ENCODE measurements at regions not wholly inside any gene's neighbourhood (a gene's known extent, or its start where the extent isn't known, plus 50 kb on each side); places are given as distances from the start of the nearest gene placed in this dataset.

DNA sequence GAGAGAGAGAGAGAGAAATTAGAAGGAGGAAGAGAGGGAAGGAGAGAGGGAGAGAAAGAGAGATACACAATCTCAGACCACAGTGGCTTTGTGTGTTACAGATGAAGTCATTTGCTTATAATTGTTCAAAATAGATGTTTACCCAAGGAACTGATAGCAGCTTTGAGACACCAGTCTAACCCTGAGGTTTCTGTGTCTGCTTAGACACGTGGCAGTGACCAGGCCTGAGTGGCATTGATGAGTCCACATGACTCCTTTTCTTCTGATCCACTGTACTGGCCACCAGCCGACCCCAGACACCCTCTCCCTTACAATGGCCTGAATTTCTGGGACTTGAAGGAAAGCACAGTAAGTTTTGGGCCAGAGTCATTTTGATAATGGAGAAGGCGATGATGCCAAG, 104.9 kb downstream of the DUSP10 start:
- Mint-ChIP-seq H3K9me3 (no peaks in the 10 kb centered on the region), H3K4me1 (peaks cover 13% of the 10 kb centered on the region), H3K36me3 (ENCODE audit: low read depth) (no peaks in the 10 kb centered on the region), H3K4me3 (no peak overlapping the region), H3K27ac (no peak overlapping the region), H3K27me3 (ENCODE audit: low read depth) (no peaks in the 10 kb centered on the region)
- TF ChIP-seq, protein P1, sequence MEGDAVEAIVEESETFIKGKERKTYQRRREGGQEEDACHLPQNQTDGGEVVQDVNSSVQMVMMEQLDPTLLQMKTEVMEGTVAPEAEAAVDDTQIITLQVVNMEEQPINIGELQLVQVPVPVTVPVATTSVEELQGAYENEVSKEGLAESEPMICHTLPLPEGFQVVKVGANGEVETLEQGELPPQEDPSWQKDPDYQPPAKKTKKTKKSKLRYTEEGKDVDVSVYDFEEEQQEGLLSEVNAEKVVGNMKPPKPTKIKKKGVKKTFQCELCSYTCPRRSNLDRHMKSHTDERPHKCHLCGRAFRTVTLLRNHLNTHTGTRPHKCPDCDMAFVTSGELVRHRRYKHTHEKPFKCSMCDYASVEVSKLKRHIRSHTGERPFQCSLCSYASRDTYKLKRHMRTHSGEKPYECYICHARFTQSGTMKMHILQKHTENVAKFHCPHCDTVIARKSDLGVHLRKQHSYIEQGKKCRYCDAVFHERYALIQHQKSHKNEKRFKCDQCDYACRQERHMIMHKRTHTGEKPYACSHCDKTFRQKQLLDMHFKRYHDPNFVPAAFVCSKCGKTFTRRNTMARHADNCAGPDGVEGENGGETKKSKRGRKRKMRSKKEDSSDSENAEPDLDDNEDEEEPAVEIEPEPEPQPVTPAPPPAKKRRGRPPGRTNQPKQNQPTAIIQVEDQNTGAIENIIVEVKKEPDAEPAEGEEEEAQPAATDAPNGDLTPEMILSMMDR (IDR thresholded peaks at IDR 0.05; ENCODE audit: unreplicated experiment in 3 of 3), result no peak

DNA sequence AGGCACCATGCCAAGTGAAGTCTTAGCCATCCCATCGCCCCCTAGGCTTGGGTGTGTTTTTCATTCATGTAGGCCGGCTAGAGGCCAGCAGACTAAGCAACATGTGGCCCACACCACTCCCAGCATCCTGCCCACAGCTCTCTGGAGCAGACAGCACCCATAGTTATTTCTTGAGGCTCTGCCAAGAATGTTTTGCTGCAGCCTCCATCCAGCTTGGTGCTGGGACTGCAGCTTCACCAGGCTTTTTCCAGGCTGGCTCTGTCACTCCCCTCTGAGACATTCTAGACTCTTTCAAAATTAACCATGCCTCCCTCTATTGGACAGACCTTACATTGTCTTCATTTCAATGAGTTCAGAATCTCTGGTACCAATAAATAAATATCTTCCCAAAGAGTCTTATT, 104.2 kb downstream of the DUSP10 start:
- Mint-ChIP-seq H3K4me3 (no peak overlapping the region), H3K27me3 (ENCODE audit: low read depth) (no peaks in the 10 kb centered on the region), H3K27ac (no peak overlapping the region), H3K36me3 (ENCODE audit: low read depth) (no peaks in the 10 kb centered on the region), H3K4me1 (peaks cover 13% of the 10 kb centered on the region), H3K9me3 (no peaks in the 10 kb centered on the region)
- TF ChIP-seq, protein P1 (IDR thresholded peaks at IDR 0.05; ENCODE audit: unreplicated experiment in 3 of 3), result no peak

DNA sequence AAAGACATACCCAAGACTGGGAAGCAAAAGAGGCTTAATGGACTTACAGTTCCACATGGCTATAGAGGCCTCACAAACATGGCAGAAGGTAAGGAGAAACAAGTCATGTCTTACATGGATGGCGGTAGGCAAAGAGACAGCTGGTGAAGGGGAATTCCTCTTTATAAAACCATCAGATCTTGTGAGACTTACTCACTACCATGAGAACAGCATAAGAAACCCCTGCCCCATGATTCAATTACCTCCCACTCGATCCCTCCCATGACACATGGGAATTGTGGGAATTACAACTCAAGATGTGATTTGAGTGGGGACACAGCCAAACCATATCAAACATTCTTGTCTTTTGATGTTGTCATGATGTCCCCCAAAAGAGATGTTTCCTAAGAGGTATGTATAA, 103.3 kb downstream of the DUSP10 start:
- H3K27ac Mint-ChIP-seq, result no peak overlapping the region
- no peaks in the 10 kb centered on the region for H3K36me3 Mint-ChIP-seq (ENCODE audit: low read depth)
- H3K27me3 Mint-ChIP-seq (ENCODE audit: low read depth), result no peaks in the 10 kb centered on the region
- no peak overlapping the region for H3K4me3 Mint-ChIP-seq
- H3K9me3 Mint-ChIP-seq, result no peaks in the 10 kb centered on the region
- peaks cover 13% of the 10 kb centered on the region for H3K4me1 Mint-ChIP-seq
- TF ChIP-seq, protein P1 (IDR thresholded peaks at IDR 0.05; ENCODE audit: unreplicated experiment in 3 of 3), result no peak

DNA sequence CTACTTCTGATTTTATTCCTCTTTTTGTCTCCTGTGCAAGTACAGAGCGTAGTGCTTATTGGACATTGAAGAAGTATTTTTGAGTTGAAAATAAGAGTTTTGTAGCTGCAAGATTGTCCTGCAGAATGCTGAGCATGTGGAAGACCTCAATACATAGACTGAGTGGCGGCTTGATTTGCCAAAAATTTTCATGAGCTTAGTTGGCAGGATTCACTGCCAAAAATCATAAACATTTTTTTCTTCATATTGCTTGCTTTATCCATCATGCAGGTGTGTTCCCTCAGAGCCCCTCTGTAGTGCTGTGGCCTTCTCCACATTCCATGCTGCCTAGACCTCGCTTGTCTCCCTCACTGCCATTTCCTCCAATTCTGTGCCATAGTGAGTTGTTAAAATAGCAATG, 100.1 kb downstream of the DUSP10 start:
- H3K36me3 Mint-ChIP-seq (ENCODE audit: low read depth), result no peaks in the 10 kb centered on the region
- TF ChIP-seq, protein P1 (IDR thresholded peaks at IDR 0.05; ENCODE audit: unreplicated experiment in 3 of 3), result no peak
- H3K9me3 Mint-ChIP-seq, result no peaks in the 10 kb centered on the region
- H3K27ac Mint-ChIP-seq, result no peak overlapping the region
- H3K4me1 Mint-ChIP-seq, result peaks cover 21% of the 10 kb centered on the region
- H3K27me3 Mint-ChIP-seq (ENCODE audit: low read depth), result peaks cover 4% of the 10 kb centered on the region
- H3K4me3 Mint-ChIP-seq, result no peak overlapping the region

DNA sequence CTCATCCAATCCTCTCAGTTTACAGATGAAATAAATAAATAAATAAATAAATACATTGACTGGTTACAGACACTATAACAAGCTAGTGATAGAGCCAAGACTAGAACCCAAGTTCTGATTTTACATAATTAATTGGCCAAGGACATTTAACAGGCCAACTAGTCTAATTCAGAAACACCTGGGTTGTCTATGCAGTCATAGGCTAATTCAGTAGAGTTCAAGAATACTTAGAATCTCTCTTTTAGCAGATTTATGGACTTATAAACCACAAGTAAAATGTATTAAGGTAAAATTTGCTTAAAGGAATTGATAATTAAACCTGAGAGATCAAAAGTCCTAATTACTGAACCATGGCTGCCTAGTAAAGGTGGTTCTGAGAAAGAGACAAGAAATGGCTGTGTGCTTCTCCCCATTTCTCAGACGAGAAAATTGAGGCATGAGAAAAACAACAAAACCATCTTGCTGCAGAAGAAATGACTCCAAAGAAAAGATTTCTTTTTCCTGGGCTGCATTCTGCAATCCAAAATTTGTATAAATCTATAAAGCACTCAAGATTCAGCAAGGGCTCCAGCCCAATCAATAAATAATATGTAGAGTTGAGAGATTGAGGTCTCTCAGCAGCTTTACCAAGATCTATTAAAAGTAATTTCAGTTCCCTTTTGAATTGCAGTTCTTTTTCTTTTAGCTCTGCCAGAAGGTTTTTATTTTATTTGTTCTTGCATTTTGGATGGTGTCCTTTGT, 98.3 kb downstream of the DUSP10 start:
- TF ChIP-seq, protein P1 (IDR thresholded peaks at IDR 0.05; ENCODE audit: unreplicated experiment in 3 of 3), result no peak
- Mint-ChIP-seq H3K4me3 (no peak overlapping the region), H3K27me3 (ENCODE audit: low read depth) (peaks cover 4% of the 10 kb centered on the region)

DNA sequence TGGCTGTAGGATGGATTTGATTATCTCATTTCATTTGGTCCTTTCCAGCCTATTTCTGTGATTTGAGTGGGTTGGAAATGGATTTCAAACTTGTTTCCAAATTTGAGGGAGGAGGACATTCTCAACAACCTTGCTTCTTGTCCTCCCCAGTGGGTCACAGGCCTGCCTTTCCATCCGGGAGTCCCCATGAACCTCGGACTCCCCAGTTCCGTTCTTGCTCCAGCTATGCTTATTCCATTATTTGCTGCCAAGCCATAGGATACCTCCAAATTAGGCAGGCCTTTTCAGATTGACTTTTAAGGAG, 97.8 kb downstream of the DUSP10 start:
- H3K4me3 Mint-ChIP-seq, result no peak overlapping the region
- peaks cover 4% of the 10 kb centered on the region for H3K27me3 Mint-ChIP-seq (ENCODE audit: low read depth)
- no peaks in the 10 kb centered on the region for H3K36me3 Mint-ChIP-seq (ENCODE audit: low read depth)
- no peaks in the 10 kb centered on the region for H3K9me3 Mint-ChIP-seq
- TF ChIP-seq, protein P1 (IDR thresholded peaks at IDR 0.05; ENCODE audit: unreplicated experiment in 3 of 3), result no peak
- peaks cover 14% of the 10 kb centered on the region for H3K4me1 Mint-ChIP-seq
- H3K27ac Mint-ChIP-seq, result peak overlapping the region in 1 of 3 experiments; percentile 56

More for the DNA sequence above, 98.3 kb downstream of the DUSP10 start:
- H3K27ac Mint-ChIP-seq, result peak overlapping the region in 1 of 3 experiments; percentile 56
- peaks cover 14% of the 10 kb centered on the region for H3K4me1 Mint-ChIP-seq
- H3K36me3 Mint-ChIP-seq (ENCODE audit: low read depth), result no peaks in the 10 kb centered on the region
- no peaks in the 10 kb centered on the region for H3K9me3 Mint-ChIP-seq

Measured in nephron (organoid).